OCI-M2 (cell line): ENCODE measurements at regions not wholly inside any gene's neighbourhood (a gene's known extent, or its start where the extent isn't known, plus 50 kb on each side); places are given as distances from the start of the nearest gene placed in this dataset.
"Not testable (repeated sequence)": the region's sequence is repeated elsewhere in the genome, so short reads cannot be mapped to it uniquely, and the experiment has no call there.

Experiments
- DNase-seq: peaks from one replicate; lab custom pipeline; 2025; ENCODE audit not compliant: unreplicated experiment; lab: John Stamatoyannopoulos, UW

DNA sequence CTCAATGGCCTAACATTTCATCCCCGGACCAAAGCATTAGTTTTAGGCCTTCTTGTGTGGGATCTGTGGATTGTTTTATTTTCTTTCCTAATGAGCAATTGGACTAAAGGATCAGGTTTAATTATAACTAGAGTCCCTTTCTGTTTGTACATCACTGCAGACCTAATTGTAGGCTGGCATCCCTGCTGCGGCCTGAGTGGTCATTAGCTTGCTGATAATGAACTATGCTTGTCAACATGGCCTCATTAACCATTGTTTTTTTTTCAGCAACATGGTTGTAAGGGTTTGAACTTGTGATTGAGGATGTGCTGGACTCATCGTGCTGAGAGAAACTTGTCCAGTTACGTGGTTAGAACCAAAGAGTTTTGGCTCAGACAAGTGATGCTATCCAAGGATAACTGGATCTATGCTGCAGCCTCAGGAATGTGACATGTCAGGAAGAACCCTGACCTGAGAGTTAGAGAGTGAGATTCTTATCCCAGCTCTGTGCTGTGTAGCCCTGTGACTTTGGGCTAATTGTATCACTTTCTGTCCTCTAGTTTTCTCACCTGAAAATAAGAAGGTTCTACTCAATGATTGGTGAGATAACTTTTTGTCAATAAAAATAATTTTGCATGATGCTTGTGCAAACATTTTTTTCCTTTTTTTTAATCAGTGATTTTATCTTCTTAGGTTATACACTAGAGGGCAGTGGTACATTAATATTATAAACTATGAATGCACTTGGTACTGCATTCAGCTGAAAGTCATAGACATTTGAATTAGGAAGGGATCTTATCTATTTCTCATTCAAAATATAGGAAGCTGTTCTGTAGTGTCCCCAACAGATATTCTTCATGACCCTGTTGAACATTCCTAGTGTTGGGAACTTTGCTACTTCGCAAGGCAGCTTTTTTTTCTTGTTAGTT is 140.9 kb downstream of the RNF144B start:
- no peak for DNase-seq

DNA sequence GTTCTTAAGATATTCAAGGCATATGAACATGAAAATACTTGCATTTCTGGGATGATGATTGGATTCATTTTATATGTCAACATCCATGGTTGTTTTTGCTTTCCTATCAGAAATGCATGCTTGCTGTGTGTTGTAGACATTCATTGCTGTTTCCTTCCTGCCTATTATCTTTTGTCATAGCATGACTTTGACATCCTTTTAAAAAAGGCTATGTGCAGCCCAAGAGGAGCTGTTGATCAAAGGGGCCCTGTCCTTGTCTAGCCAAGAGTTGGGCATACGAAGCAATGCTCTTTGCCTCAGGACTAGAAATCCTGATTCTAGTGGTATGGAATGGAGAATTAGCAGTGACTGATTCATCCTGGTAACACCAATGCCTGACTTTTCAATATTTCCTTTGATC is 143.1 kb downstream of the RNF144B start:
- DNase-seq = no peak

DNA sequence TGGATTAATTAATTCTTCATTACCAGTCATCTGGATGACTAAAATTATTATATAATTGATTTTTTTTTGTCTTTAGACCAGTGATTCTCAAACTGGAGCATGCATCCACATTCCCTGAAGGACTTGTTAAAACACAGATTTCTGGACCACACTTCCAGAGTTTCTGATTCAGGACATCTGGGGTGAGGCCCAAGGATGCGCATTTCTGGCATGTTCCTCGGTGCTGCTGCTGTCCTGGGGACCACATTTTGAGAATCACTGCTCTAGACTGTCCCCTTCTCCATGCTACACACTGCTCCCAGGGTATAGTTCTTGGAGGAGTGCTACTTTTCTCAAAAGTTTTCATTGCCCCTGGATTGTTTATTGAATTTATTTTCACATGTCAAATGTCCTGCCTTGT is 145.0 kb downstream of the RNF144B start:
- no peak for DNase-seq

DNA sequence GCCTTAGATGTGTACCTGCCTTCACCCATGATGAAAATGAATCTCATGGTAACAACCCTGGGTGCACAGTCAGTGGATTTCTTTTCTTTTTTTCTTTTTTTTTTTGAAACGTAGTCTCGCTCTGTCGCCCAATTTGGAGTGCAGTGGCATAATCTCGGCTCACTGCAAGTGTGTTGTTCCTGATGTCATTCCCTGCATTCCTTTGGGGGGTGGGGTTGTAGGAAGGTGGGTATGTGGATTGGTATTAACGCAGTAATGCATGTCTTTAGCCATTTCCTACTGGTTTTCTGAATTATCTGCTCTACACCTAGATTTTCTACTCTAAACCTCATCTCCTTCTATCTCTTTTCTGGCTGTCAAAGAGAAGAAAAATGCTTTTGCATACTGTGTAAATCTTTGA is 146.6 kb downstream of the RNF144B start:
- no peak for DNase-seq

DNA sequence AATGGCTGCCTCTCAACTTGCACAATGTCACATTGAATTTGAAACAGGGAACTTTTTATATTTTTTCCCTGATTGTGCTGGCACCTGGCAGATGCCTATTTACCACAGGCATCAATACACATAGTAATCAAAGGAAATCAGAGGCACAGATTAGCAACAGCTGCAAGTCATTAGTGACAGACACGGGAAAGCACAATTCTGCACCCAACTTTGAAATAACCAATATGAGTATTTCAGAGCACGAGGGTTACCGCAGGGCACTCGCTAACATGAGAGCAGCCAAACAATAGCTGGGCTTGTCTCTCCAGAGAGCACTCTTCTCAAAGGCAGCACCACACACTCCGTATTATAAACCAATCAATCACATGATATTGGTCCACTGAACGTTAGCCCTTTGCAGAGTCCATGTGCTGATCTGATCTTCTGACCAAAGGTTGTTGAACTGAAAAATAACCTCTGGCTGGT is 149.5 kb downstream of the RNF144B start:
- no peak for DNase-seq

DNA sequence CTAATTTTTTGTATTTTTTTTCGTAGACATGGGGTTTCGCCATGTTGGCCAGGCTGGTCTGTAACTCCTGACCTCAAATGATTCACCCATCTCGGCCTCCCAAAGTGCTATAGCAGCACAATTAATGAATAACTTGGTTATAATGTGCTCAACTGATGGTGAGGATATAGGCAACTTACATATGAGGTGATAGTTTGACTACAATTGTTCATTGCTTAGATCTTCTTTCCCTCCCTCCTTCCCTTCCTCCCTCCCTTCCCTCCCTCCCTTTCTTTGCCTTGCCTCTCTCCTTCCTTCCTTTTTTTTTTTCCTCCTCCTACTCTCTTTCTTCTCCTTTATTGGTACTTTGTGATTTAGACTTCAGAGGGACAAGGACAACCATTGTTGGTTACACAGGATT is 151.2 kb downstream of the RNF144B start:
- DNase-seq = no peak

DNA sequence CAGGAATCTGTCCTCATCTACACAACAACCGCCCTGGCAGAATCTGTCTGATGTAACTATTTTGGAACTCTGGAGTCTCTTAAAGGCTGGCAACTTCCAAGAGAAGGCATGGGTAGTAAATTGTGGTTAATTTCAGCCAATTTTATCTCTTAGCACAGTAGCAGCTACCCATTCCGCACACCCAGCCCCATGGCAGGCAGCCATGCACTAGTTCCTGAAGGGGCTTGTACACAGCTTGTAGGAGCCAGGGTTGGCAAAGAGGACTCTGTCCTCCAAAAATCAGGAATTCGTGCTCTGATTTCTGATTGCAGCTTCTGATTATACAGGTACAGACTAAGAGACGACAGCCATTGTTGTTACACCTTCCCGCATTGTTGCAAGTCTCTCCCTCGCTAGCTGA is 155.9 kb downstream of the RNF144B start:
- DNase-seq = no peak

DNA sequence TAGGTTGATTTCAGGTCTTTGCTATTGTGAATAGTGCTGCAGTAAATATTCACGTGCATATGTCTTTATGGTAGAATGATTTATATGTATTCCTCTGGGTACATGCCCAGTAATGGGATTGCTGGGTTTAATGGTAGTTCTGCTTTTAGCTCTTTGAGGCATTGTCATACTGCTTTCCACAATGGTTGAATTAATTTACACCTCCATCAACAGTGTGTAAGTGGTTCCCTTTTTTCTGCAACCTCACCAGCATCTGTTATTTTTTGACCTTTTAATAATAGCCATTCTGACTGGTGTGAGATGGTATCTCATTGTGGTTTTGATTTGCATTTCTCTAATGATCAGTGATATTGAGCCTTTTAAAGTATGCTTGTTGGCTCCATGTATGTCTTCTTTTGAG is 158.0 kb downstream of the RNF144B start:
- not testable (repeated sequence) for DNase-seq

DNA sequence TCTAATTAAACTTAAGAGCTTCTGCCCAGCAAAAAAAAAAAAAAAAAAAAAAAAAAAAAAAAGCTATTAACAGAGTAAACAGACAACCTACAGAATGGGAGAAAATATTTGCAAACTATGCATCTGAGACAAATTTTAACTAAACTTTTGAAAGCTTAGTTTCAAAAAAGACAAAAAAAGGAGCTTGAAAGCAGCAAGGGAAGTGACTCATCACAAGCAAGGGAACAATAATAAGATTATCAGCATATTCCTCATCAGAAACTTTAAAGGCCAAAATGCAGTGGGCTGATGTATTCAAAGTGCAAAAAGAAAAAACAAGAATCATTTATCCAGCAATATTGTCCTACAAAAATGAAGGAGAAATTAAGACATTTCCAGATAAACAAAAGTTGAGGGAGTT is 158.6 kb downstream of the RNF144B start:
- no peak for DNase-seq

DNA sequence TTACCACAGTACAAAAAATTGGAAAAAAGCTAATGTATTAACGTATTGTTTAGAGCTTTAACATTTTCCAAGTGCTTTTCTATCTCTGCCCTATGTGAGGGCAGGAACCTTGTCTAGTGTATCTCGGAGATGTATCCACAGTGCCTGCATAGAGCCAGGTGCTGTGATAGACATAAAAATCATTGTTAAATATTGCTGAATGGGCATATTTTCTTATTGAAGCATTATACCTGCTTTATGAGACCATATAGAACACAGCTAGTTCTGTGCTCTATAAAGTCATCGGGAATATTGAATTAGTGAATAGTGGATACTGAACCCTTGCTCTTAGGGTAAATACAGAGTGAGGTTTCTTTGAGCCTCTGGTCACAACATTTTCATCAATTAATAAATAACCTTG is 163.0 kb downstream of the RNF144B start:
- no peak for DNase-seq

DNA sequence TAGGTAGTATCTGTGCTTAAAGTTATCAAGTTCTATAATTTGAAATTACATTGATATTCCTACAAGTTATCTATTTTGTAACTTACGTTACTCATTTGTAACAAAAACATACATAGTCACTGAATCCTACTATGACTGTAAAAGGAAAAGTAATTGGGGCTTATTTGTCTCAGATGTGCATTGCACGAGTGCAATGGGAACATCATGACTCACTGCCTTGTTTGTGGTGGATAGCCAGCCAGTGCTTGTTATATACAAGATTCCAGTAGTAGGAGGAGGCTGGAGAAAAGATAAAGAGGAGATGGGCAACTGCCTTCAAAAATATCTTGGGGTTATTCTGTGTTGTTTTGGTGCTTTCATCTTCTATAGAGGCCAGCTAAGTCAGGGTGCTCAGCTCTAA is 164.1 kb downstream of the RNF144B start:
- no peak for DNase-seq

DNA sequence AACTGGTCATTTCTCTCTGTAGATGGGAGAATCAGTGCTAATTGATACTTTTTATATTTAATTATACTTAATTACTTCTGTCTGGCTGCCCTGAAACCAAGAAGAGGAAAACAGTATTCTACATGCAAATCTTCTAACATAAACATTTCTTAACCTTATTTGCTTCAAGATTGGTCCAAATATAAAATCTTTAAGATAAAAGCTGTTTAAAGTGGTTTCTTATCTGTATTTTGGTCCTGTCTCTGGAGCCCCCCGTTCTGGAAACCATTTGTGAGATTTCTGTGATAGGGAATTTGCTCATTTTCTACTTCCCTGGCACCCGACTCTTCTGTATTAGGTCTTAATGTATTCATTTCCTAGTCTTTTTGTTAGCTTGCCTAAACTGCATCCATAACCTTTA is 168.6 kb downstream of the RNF144B start:
- DNase-seq = no peak

DNA sequence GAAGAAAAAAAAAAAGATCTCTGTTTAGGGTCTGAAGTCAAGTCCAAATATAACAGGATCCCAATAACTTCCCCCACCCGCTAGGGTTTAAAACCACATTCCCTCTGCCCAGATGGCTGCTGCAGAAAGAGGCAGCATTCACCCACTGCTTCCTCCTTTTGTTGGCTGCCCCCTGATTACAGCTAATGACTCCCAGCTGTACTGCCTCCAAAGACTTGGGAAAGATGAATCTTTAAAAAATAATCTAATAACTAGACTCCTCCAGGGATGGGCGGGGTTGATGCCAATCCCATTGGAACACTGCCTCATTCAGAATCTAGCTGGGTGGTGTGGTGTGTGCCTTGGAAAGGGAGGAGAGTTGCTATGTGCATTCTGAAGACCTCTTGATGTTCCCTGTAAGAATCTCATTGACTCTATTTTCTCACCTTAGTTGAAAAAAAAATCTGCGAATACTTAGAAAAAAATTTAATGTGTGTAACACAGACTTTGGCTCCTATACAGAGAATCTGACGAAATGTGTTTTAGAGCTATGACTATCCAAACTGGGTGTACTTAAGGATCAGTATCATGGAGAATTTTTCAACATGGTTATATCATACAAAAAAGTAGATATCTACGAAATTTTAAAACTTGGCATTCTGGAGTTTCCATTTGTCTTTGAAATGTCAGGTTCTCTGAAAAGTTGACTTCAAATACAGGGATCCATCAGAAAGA is 174.0 kb downstream of the RNF144B start:
- no peak for DNase-seq

DNA sequence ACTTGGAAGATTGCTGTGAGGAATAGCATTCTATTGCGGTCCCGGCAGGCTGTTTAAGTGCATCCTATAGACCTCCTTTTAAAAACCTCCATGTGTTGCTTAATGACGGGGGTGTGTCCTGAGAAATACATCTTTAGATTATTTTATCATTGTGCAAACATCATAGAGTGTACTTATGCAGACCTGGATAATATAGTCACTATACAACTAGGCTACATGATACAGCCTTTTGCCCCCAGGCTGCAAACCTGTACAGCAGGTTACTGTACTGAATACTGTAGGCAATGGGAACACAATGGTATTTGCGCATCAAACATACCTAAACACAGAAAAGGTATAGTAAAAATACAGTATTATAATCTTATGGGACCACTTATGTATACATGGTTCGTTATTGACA is 175.6 kb downstream of the RNF144B start:
- DNase-seq = no peak

DNA sequence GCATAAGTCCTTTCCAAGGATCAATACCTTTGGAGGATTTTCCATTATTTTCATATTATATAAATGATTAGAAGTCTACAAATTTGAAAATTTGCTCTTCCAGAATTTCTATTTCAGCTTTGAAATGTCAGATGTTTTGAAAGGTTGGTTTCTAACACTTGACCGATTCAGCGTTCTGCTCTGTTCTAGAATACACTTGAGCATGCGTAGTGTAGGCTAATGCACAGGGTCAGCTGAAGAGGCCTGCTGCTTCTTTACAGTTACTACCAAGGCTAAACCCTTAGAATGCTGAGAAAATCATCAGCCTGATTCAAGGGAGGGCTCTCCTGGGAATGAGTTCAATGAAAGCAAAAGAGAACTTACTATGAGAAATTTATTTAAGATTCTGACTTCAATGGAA is 177.6 kb downstream of the RNF144B start:
- DNase-seq = no peak

DNA sequence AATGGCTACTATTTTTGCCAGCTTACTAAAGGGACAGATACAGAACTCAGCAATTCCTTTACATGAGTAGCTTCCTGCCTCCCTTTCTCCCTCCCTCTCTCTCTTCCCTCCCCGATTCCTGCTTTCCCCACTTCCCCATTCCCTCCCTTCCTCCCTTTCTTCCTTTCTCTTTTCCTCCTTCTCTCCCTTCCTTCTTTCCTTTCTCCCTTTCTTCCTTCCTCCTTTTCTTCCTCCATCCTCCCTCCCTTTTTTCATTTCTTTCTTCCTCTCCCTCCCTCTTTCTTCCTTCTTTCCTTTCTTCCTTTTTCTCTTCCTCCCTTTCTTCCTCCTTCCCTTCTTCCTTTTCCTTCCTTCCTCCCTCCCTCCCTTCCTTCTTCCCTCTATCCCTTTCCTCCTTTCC is 178.1 kb downstream of the RNF144B start:
- DNase-seq = no peak

DNA sequence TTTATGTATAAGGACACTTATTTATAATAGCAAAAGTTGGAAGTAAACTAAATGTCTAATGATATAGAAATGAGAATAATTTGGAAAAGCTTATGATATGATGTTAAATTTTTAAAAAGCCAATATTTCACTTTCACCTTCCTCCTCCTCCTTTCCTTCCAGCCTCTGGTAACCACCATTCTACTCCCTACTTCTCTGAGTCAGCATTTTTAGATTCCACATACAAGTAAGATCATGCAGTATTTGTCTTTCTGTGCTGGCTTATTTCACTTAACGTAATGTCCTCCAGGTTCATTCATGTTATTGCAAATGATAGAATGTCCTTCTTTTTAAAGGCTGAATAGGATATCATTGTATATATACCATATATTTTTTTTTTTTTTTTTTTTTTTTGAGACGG is 180.2 kb downstream of the RNF144B start:
- DNase-seq = no peak

DNA sequence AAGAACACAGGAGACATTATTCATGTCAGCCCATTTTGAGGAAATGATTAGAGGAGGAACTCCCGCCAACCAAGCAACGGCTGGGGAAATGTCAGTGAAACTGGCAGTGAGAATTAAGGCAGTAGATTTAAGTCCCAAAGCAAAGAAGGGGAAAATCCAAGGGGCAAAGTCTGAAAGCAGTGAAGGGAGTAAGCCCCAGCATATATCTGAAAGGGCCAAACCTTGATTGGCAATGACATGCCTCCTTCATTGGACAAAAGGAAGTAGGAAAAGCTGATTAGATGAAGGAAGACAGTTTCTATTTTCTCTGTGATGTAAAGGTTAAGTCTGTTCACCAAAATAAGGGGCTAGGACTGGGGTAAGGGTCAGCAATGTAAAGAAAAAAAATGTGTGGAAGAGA is 190.3 kb downstream of the RNF144B start:
- no peak for DNase-seq

DNA sequence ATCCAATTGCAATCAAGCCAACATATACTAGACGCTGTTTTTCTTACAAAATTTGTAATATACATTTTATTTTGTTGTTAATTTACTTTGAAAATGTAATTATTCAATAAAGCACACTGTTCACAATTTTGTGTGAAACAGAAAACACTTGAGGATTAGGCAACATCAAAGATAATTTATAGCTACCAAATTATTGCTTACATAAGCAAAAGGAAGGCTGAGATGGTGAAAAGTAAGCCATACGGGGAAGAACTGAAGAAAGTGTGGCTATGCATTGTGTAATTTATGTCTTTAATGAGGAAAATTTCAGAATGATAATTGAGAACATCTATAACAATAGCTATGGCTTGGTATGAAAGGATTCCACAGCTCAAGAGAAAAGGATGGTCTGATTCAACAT is 192.0 kb downstream of the RNF144B start:
- no peak for DNase-seq

DNA sequence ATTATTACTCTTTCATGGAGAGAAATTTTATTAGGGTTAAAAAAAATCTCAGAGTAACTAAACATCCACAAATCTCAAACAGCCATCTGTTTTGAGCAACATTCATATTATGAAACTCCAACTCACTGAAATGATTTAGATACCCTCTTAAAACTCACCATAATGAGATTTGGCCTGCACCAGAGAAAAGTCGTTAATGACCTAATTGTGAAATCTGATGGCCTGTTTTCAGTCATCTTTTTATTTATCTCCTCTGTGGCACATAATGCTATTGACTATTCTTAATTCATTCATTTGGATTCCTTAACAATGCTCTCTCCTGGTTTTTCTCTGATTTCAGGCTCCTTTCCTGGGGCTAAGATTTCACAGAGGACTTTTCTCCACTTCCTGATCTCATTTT is 192.7 kb downstream of the RNF144B start:
- no peak for DNase-seq

DNA sequence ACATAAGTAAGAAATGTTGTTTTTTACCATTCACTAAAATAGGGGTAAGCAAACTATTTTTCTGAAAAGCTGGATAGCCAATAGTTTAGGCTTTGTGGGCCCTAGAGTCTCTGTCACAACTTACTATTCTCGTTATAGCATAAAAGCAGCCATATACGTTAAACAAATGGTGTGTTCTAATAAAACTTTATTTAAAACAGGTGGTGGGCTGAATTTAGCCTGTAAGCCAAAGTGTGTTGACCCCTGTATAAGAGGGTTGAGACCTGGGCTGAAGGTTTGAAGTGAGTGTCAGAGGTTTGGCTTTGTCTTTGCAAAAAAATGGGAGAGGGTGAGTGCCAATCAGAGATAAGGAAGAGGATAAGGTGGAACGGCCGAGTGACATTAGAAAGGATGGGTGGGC is 197.2 kb downstream of the RNF144B start:
- no peak for DNase-seq

DNA sequence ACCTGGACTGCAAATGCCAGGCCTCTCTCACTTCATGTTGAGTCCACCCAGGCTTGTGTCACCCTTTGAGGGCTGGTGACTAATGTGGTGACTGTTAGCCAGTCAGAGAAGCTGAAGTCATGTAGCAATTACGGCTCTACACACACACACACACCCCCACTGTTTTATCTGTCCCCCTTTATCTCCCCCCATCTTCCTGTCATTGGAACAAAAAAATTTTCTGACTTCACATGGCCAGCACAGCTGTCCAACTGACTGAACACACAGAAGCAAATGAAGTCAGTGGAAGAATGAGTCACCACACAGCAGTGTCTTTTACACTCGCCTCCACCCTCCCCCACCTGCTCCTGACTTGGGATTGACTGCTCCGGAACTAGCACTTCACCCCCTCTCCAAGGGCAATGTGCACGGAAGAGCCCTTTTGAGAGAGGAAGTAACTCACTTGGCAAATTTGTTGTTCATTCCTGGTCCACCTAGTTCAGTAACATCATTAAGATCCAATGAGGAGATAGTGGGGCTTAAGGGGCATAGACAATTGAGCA is 198.0 kb downstream of the RNF144B start:
- DNase-seq = no peak
